MM.1S (cell line): ENCODE measurements at regions not wholly inside any gene's neighbourhood (a gene's known extent, or its start where the extent isn't known, plus 50 kb on each side); places are given as distances from the start of the nearest gene placed in this dataset.

Source experiments
- DNase-seq: peaks from one replicate; pipeline ENCODE4 v3.0.0-alpha.2; 2015
- H2AFZ ChIP-seq: fragments of 300-600 bp; sonication (generic); 2 replicates; pipeline ENCODE4 v1.6.0; 2016; ENCODE audit warnings: antibody characterized with exemption, low read length
- H3F3A ChIP-seq: fragments of 300-600 bp; sonication (generic); 2 replicates; pipeline ENCODE4 v1.6.1; 2016; ENCODE audit warnings: mild to moderate bottlenecking, antibody characterized with exemption, low read length, moderate library complexity, mixed read lengths; ENCODE audit not compliant: insufficient read depth
- H3K27ac ChIP-seq: fragments of 300-600 bp; sonication (generic); 2 replicates; pipeline ENCODE4 v1.5.1; 2016; ENCODE audit warnings: mild to moderate bottlenecking, low read length
- H3K27me3 ChIP-seq: fragments of 300-600 bp; sonication (generic); replicated peaks from 2 replicates; pipeline ENCODE4 v1.6.0; 2016; ENCODE audit warnings: low read length; ENCODE audit not compliant: insufficient read depth
- H3K36me3 ChIP-seq: fragments of 300-600 bp; sonication (generic); replicated peaks from 2 replicates; pipeline ENCODE4 v1.6.1; 2016; ENCODE audit warnings: mild to moderate bottlenecking, low read length, mixed read lengths; ENCODE audit not compliant: insufficient read depth
- H3K4me1 ChIP-seq: fragments of 300-600 bp; sonication (generic); 2 replicates; pipeline ENCODE4 v1.6.1; 2016; ENCODE audit warnings: low read length, mixed read lengths
- H3K4me2 ChIP-seq: fragments of 300-600 bp; sonication (generic); 2 replicates; pipeline ENCODE4 v1.6.0; 2016; ENCODE audit warnings: low read depth, low read length
- H3K4me3 ChIP-seq: fragments of 300-600 bp; sonication (generic); 2 replicates; pipeline ENCODE4 v1.5.1; 2016; ENCODE audit warnings: low read length, mixed read lengths
- H3K79me2 ChIP-seq: fragments of 300-600 bp; sonication (generic); 2 replicates; pipeline ENCODE4 v1.6.1; 2016; ENCODE audit warnings: mixed run types, low read length, mixed read lengths
- H3K9ac ChIP-seq: fragments of 300-600 bp; sonication (generic); 2 replicates; pipeline ENCODE4 v1.6.1; 2016; ENCODE audit warnings: low read length, mixed read lengths
- H3K9me2 ChIP-seq: fragments of 300-600 bp; sonication (generic); replicated peaks from 2 replicates; pipeline ENCODE4 v1.6.1; 2016; ENCODE audit warnings: mild to moderate bottlenecking, low read length, mixed read lengths; ENCODE audit not compliant: insufficient read depth
- H3K9me3 ChIP-seq: fragments of 300-600 bp; sonication (generic); replicated peaks from 2 replicates; pipeline ENCODE4 v1.6.1; 2016; ENCODE audit warnings: mild to moderate bottlenecking, low read length, mixed read lengths; ENCODE audit not compliant: insufficient read depth
- H4K20me1 ChIP-seq: fragments of 300-600 bp; sonication (generic); 2 replicates; pipeline ENCODE4 v1.6.1; 2016; ENCODE audit warnings: mild to moderate bottlenecking, low read length, moderate library complexity, mixed read lengths; ENCODE audit not compliant: insufficient read depth
- EZH2 ChIP-seq: fragments of 300-600 bp; sonication (generic); optimal IDR thresholded peaks from 2 replicates; pipeline ENCODE3; 2017; ENCODE audit warnings: low read depth, mild to moderate bottlenecking, antibody characterized with exemption, low read length, mixed read lengths
- EZH2phosphoT487 ChIP-seq: fragments of 300-600 bp; sonication (generic); IDR thresholded peaks from 2 replicates; pipeline ENCODE4 v1.6.1; 2018; ENCODE audit warnings: antibody characterized with exemption, low read length
- TF ChIP-seq, protein P1 (sequence below): fragments of 300-600 bp; sonication (generic); IDR thresholded peaks from 2 replicates; pipeline ENCODE4 v1.5.1; 2016; ENCODE audit warnings: antibody characterized with exemption, low read length, mixed read lengths

DNA sequence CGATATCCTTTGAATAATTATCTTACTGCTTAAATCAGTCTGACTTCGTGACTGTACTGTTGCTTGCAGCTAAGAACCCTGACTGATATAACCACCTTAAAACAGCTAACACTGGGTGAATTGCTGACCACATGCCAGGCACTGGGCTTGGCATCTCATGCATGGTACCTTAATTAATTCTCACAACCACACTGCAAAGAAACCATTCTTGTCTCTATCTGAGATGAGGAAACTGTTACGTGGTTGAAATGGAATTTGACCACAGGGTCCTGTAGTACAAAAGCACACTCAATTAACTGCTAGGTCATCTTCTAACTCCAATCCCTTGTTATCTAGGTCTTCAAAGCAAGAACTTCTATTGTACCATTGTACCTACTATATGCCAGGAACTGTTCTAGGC is 92.7 kb upstream of the PRICKLE2 start:
- no peaks in the 10 kb centered on the region for H3K4me1 ChIP-seq
- H3F3A ChIP-seq = no peaks in the 10 kb centered on the region
- H3K4me2 ChIP-seq = no peak overlapping the region
- H3K27ac ChIP-seq = no peak overlapping the region
- no peaks in the 10 kb centered on the region for H3K27me3 ChIP-seq
- TF ChIP-seq, protein P1, sequence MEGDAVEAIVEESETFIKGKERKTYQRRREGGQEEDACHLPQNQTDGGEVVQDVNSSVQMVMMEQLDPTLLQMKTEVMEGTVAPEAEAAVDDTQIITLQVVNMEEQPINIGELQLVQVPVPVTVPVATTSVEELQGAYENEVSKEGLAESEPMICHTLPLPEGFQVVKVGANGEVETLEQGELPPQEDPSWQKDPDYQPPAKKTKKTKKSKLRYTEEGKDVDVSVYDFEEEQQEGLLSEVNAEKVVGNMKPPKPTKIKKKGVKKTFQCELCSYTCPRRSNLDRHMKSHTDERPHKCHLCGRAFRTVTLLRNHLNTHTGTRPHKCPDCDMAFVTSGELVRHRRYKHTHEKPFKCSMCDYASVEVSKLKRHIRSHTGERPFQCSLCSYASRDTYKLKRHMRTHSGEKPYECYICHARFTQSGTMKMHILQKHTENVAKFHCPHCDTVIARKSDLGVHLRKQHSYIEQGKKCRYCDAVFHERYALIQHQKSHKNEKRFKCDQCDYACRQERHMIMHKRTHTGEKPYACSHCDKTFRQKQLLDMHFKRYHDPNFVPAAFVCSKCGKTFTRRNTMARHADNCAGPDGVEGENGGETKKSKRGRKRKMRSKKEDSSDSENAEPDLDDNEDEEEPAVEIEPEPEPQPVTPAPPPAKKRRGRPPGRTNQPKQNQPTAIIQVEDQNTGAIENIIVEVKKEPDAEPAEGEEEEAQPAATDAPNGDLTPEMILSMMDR = no peak
- TF ChIP-seq EZH2 (no peak), EZH2phosphoT487 (no peak)
- H3K4me3 ChIP-seq = no peak overlapping the region
- H3K9me2 ChIP-seq = no peaks in the 10 kb centered on the region
- no peaks in the 10 kb centered on the region for H3K79me2 ChIP-seq
- no peak for DNase-seq
- H4K20me1 ChIP-seq = no peaks in the 10 kb centered on the region
- no peak overlapping the region for H3K9ac ChIP-seq
- no peak overlapping the region for H2AFZ ChIP-seq
- no peaks in the 10 kb centered on the region for H3K36me3 ChIP-seq
- no peaks in the 10 kb centered on the region for H3K9me3 ChIP-seq

DNA sequence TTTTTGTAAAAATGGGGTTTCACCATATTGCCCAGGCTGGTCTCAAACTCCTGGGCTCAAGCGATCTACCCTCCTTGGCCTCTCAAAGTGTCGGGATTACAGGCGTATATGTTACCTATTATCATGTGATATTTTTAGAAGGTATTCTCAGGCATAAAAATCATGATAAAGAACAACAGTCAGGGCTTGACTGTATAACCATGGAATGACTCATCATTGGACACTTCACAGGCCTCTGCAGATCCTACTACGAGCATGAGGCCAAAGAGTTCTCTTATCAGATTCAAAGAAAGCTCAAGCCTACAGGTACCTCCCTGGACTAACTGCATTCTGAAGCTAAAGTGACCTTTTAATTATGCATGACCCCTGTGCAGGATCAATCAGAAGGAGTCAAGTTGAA is 91.7 kb upstream of the PRICKLE2 start:
- Histone ChIP-seq H3K4me1 (no peaks in the 10 kb centered on the region), H3K9me3 (no peaks in the 10 kb centered on the region), H4K20me1 (no peaks in the 10 kb centered on the region), H3K9me2 (no peaks in the 10 kb centered on the region), H3F3A (no peaks in the 10 kb centered on the region), H2AFZ (no peak overlapping the region), H3K27ac (no peak overlapping the region), H3K27me3 (no peaks in the 10 kb centered on the region), H3K4me3 (no peak overlapping the region), H3K36me3 (no peaks in the 10 kb centered on the region), H3K79me2 (no peaks in the 10 kb centered on the region), H3K9ac (no peak overlapping the region), H3K4me2 (no peak overlapping the region)
- TF ChIP-seq EZH2phosphoT487 = no peak
- TF ChIP-seq EZH2 = no peak
- TF ChIP-seq, protein P1 = no peak
- no peak for DNase-seq

DNA sequence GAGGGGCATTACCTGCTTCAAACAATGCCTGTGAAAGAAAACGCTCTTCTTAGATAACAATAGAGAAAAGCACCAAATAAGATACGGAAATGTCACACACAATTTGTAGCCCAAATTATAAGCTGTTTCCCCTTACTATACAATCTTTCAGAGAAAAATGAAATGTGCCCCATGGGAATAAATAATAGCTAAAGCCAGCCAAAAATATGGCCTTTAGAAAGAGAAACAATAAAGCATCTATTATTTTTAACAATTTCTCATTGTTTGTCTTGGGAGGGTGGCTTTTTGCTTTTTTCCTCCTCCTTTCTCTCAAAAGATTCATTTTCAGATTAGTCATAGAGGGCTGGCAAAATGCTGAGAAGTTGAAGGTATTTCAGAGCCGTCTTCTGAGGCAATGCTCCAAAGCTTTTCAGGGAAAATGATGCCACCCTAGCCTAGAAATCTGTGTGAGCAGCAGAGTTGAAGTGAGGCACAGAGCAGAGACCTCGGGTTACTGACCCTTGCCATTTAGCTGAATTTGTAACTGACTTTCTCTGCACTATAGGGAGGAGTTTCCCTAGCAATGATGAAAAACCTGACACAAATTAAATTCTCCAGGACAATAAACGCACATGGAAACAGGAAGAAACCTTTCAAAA is 86.3 kb upstream of the PRICKLE2 start:
- Histone ChIP-seq H3K4me2 (no peak overlapping the region), H2AFZ (no peak overlapping the region), H3K4me3 (no peak overlapping the region), H3F3A (no peaks in the 10 kb centered on the region), H3K79me2 (no peaks in the 10 kb centered on the region), H3K9me2 (no peaks in the 10 kb centered on the region), H4K20me1 (no peaks in the 10 kb centered on the region), H3K9me3 (no peaks in the 10 kb centered on the region), H3K27me3 (no peaks in the 10 kb centered on the region), H3K27ac (no peak overlapping the region), H3K4me1 (no peaks in the 10 kb centered on the region), H3K9ac (no peak overlapping the region), H3K36me3 (no peaks in the 10 kb centered on the region)
- TF ChIP-seq EZH2 (no peak), EZH2phosphoT487 (no peak)
- TF ChIP-seq, protein P1 = no peak
- no peak for DNase-seq
